Activated CD8-positive, alpha-beta memory T cell treated with anti-CD3 and anti-CD28 coated beads, Interleukin-2, amount 10 ng/mL, durations not matched to agents 7 days and 5 days (primary cell): ENCODE measurements at regions not wholly inside any gene's neighbourhood (a gene's known extent, or its start where the extent isn't known, plus 50 kb on each side); places are given as distances from the start of the nearest gene placed in this dataset.

Experiments used
- ATAC-seq: fragments of 150-1000 bp; cut with Tn5 transposase; one replicate; pipeline ENCODE4 v1.10.0; 2021; ENCODE audit warnings: moderate library complexity
- CTCF ChIA-PET: fragments of 350-600 bp; sonication (Branson Sonifier 250); formaldehyde crosslinking; loops from one replicate; lab custom pipeline; 2021; ENCODE audit warnings: antibody characterized with exemption; lab: Charles Lee
- DNase-seq: peaks from one replicate; pipeline ENCODE4 v3.0.0-alpha.2; 2020
- H3K27ac Mint-ChIP-seq: one replicate; pipeline ENCODE4 v1.8.0; 2021; ENCODE audit warnings: mild to moderate bottlenecking, mixed read lengths
- H3K27me3 Mint-ChIP-seq: one replicate; pipeline ENCODE4 v1.8.0; 2021; ENCODE audit warnings: mixed read lengths
- H3K36me3 Mint-ChIP-seq: one replicate; pipeline ENCODE4 v1.8.0; 2021; ENCODE audit warnings: mild to moderate bottlenecking, mixed read lengths
- H3K4me1 Mint-ChIP-seq: one replicate; pipeline ENCODE4 v1.8.0; 2021; ENCODE audit warnings: mixed read lengths
- H3K4me3 Mint-ChIP-seq: one replicate; pipeline ENCODE4 v1.8.0; 2021; ENCODE audit warnings: mild to moderate bottlenecking, moderate library complexity, mixed read lengths
- H3K9me3 Mint-ChIP-seq: one replicate; pipeline ENCODE4 v1.8.0; 2022; ENCODE audit warnings: low read depth, mixed read lengths

DNA sequence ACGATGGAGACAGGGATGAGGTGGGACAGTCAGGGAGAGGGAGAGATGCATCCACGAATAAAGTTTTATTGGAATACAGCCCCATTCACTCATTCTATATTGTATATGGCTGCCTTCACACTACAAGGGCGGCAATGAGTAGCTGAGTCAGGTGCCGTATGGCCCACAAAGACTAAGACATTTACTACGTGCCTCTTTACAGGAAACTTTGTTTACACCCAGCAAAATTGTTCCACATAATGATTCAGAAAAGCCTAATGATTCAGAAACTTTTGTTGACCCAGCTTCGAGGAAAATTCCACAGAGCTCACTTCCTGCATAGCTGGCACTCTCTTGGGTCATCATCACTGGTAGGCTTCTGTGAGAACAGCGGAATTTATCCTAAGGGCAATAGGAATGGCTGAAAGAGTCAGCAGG, 87.3 kb upstream of the PEG3 start:
- Mint-ChIP-seq H3K9me3 (peaks cover 34% of the 10 kb centered on the region), H3K27ac (no peak overlapping the region)

DNA sequence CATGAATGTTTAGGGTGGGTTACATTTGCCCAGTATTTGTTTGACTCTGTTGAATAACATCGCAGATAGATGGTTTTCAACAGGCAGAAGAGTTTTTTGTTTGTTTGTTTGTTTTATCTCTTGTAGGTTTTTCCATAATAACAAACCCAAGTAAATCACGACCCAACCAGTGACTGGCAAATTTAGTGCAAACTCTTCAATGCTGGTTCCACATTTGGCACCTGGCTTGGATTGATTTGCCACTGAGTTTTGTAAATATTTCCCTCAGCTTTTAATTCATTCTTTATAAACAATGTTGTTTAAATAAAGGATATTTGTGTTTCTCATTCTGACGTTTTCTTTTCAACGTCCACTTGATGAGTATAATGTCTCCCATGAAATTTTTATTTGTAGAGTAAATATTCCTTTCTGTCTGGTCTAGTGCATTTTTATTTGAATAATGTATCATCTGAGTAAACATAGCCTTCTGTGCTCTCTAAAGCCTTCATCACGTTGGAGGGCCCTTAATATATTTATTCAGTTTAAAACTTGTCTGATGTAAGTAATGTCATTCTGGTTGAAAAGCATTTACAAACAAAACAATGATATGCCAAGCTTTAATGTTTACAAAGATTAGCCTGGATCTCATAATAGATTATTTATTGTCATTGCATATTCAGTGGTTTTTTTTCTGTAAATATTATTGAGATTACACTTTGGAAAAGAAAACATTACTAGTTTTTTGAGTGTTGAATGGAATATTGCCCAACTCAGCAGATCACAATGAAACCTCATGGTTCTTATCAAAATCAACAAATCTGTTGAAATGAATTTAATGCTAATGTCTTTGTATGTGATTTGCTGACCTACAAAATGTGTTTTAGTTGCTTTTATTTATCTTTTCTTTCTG, 90.4 kb upstream of the PEG3 start:
- no peak for DNase-seq
- no peak for ATAC-seq
- Mint-ChIP-seq H3K27ac (no peak overlapping the region), H3K27me3 (no peaks in the 10 kb centered on the region), H3K9me3 (peaks cover 30% of the 10 kb centered on the region), H3K4me1 (no peaks in the 10 kb centered on the region), H3K36me3 (peaks cover 3% of the 10 kb centered on the region), H3K4me3 (no peak overlapping the region)
- CTCF ChIA-PET = no interaction called here

More for the DNA sequence above, 87.3 kb upstream of the PEG3 start:
- Mint-ChIP-seq H3K36me3 (peaks cover 3% of the 10 kb centered on the region), H3K4me1 (no peaks in the 10 kb centered on the region), H3K27me3 (no peaks in the 10 kb centered on the region), H3K4me3 (no peak overlapping the region)
- DNase-seq = no peak
- no peak for ATAC-seq
- CTCF ChIA-PET = no interaction called here

- no peaks in the 10 kb centered on the region for H3K4me1 Mint-ChIP-seq
- peaks cover 31% of the 10 kb centered on the region for H3K9me3 Mint-ChIP-seq
- CTCF ChIA-PET = no interaction called here
- H3K27me3 Mint-ChIP-seq = no peaks in the 10 kb centered on the region
- H3K4me3 Mint-ChIP-seq = no peak overlapping the region
- no peak overlapping the region for H3K27ac Mint-ChIP-seq
- ATAC-seq = no peak
- DNase-seq = no peak
- peaks cover 2% of the 10 kb centered on the region for H3K36me3 Mint-ChIP-seq
These were observed 92.6 kb upstream of the PEG3 start for GRCh38 chr19:56933014-56933705.

DNA sequence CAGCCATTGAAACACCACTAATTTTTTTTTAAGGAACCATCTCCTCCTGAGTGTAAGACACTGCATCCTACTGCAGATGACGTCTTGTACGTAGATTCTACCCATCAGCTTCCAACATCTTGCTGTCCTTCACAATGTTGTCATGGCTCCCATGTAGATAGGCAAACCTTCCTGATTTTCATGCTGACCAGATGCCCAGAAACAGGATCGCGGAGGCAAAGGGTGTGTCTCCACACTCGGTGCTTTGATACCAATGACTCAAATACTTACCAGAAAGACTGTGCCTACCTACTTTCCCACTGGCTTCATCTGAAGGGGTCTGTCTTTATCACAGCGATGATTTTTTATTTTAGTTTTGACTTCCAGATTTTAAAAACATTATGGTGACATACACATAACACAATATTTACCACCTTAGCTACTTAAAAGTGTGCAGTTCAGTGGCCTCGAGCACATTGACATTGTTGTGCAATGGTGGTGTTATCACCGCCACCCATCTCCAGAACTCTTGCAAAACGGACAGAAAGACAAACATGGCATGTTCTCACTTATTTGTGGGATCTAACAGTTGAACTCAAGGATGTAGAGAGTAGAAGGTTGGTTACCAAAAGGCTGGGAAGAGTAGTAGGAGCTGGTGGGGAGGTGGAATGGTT, 94.0 kb upstream of the PEG3 start:
- H3K27ac Mint-ChIP-seq = no peak overlapping the region
- peaks cover 1% of the 10 kb centered on the region for H3K36me3 Mint-ChIP-seq
- CTCF ChIA-PET = no interaction called here
- no peak overlapping the region for H3K4me3 Mint-ChIP-seq
- DNase-seq = no peak
- no peak for ATAC-seq
- H3K27me3 Mint-ChIP-seq = no peaks in the 10 kb centered on the region
- peaks cover 32% of the 10 kb centered on the region for H3K9me3 Mint-ChIP-seq
- no peaks in the 10 kb centered on the region for H3K4me1 Mint-ChIP-seq

DNA sequence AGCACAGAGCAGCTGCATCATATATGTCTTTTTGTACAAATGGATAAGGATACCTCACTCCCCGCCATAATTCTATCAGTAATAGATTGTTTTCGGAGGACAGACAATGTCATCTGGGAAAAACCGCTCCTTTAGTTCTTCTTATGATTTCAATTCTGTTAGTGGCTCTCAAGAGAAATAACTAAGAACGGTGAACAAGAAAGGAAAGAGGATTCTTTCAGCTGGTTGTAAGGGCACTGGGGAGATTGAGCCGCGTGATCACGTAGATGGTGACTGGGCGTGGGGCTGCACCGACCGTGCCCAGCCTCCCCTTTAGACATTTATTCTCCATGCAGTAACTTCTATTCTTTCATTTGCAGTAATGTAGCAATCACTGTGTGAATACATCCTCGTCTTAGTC, 99.4 kb upstream of the PEG3 start:
- DNase-seq (no peak), ATAC-seq (no peak)
- Mint-ChIP-seq H3K9me3 (peaks cover 26% of the 10 kb centered on the region), H3K36me3 (no peaks in the 10 kb centered on the region), H3K27ac (no peak overlapping the region), H3K4me1 (no peaks in the 10 kb centered on the region), H3K27me3 (no peaks in the 10 kb centered on the region), H3K4me3 (no peak overlapping the region)
- CTCF ChIA-PET = no interaction called here

DNA sequence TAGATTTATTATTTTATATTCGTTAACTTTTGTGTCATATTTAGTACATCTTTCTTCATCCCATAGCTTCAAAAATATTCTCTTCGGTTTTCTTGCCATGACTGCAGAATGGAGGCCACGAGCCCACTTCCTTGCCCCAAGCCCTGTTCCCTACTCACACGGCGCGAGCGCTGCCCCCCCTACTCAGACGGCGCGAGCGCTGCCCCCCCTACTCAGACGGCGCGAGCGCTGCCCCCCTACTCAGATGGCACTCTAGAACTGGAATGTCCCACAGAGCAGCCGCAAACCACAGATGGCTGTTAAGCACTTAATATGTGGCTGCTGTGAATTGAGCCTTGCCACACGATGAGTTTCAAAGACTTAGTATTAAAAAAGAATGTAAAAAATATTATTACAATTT, 102.2 kb upstream of the PEG3 start:
- Mint-ChIP-seq H3K36me3 (no peaks in the 10 kb centered on the region), H3K4me1 (no peaks in the 10 kb centered on the region), H3K4me3 (no peak overlapping the region), H3K27me3 (no peaks in the 10 kb centered on the region), H3K27ac (no peak overlapping the region), H3K9me3 (peaks cover 27% of the 10 kb centered on the region)
- DNase-seq = no peak
- CTCF ChIA-PET = no interaction called here
- no peak for ATAC-seq

DNA sequence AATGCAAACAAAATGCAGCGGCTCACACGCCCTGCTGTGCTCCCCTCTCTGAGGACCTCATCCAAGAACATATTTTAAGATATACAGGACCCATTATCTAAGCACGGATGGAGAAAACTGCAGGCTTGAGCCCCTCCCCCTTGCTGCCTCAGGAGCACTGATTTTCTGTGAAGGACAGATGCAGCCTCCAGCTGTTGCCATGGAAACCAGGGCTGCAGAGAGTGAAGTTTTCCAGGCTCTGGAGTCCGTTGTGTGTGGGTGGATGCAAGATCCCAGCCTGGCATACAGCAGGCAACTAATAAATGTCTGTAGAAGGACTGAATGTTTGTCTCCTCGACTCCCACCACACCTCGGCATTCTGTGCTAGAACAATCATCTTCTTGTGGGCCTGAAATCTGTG, 105.6 kb upstream of the PEG3 start:
- Mint-ChIP-seq H3K4me3 (no peak overlapping the region), H3K4me1 (no peaks in the 10 kb centered on the region), H3K27me3 (no peaks in the 10 kb centered on the region), H3K9me3 (peaks cover 25% of the 10 kb centered on the region), H3K27ac (no peak overlapping the region), H3K36me3 (no peaks in the 10 kb centered on the region)
- CTCF ChIA-PET = no interaction called here
- ATAC-seq (no peak), DNase-seq (no peak)

GRCh38 chr19:56947206-56947605, 106.7 kb upstream of the PEG3 start:
- no peaks in the 10 kb centered on the region for H3K4me1 Mint-ChIP-seq
- CTCF ChIA-PET = no interaction called here
- H3K9me3 Mint-ChIP-seq = peaks cover 24% of the 10 kb centered on the region
- no peaks in the 10 kb centered on the region for H3K36me3 Mint-ChIP-seq
- ATAC-seq (no peak), DNase-seq (no peak)
- H3K27ac Mint-ChIP-seq = no peak overlapping the region
- no peak overlapping the region for H3K4me3 Mint-ChIP-seq
- H3K27me3 Mint-ChIP-seq = no peaks in the 10 kb centered on the region

DNA sequence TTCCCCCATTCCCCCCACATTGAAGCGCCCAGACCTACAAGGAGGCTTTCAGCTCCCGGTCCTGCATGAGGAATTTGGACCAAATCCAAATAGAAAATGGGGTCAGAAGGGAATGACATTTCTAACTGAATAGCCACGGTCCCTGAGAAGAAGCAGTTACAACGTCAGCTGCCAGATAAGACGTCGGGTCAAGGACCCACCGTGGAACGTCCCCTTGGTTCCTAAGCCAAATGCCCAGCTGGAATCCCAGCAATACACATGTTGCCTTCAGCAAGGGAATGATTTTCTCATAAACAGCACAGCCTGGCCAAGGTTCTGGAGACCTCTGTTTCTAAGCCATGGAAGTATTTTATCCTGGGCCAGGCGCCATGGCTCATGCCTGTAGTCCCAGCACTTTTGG, 109.1 kb upstream of the PEG3 start:
- CTCF ChIA-PET = no interaction called here
- Mint-ChIP-seq H3K4me3 (no peak overlapping the region), H3K4me1 (no peaks in the 10 kb centered on the region), H3K9me3 (peaks cover 32% of the 10 kb centered on the region), H3K36me3 (no peaks in the 10 kb centered on the region), H3K27me3 (no peaks in the 10 kb centered on the region), H3K27ac (no peak overlapping the region)
- DNase-seq (no peak), ATAC-seq (no peak)

- Mint-ChIP-seq H3K36me3 (no peaks in the 10 kb centered on the region), H3K27ac (no peak overlapping the region), H3K4me3 (no peak overlapping the region), H3K27me3 (no peaks in the 10 kb centered on the region), H3K9me3 (peaks cover 33% of the 10 kb centered on the region), H3K4me1 (no peaks in the 10 kb centered on the region)
- DNase-seq (no peak), ATAC-seq (no peak)
- CTCF ChIA-PET = no interaction called here
These were observed 111.1 kb upstream of the PEG3 start for GRCh38 chr19:56951672-56952071.

GRCh38 chr19:56953470-56953869, 112.9 kb upstream of the PEG3 start:
- no peak overlapping the region for H3K4me3 Mint-ChIP-seq
- no peaks in the 10 kb centered on the region for H3K4me1 Mint-ChIP-seq
- CTCF ChIA-PET = no interaction called here
- peaks cover 32% of the 10 kb centered on the region for H3K9me3 Mint-ChIP-seq
- H3K27ac Mint-ChIP-seq = no peak overlapping the region
- H3K27me3 Mint-ChIP-seq = no peaks in the 10 kb centered on the region
- DNase-seq = no peak
- no peak for ATAC-seq
- H3K36me3 Mint-ChIP-seq = no peaks in the 10 kb centered on the region

DNA sequence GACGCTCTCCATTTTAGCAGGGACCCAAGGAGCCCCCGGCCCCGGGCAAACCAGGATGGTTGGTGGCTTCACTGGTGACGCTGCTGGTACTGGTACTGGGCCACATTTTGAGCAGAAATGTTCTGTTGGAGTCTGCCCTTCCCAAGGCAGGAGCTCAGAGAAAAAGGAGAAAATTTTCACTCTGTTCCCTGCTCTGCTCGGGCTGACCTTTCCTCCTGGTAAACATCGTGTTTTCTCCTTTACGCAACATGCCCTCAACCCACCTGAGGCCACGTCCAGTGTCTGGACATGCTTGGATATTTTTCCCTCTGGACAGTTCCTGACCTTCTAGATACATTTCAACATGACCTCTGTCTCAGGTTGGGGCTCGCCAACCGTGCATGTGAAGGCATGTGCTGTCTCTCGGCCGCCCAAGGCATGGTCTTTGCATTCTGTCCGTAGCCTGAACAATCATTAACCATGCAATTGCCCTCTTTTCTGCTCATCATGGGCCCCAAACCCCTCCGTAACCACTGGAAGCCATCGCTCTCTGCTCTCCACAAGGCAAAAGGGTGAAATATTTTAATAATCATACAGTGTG, 115.2 kb upstream of the PEG3 start:
- no peak for ATAC-seq
- H3K36me3 Mint-ChIP-seq = no peaks in the 10 kb centered on the region
- CTCF ChIA-PET = no interaction called here
- no peak for DNase-seq
- no peaks in the 10 kb centered on the region for H3K4me1 Mint-ChIP-seq
- no peak overlapping the region for H3K27ac Mint-ChIP-seq
- H3K9me3 Mint-ChIP-seq = peaks cover 35% of the 10 kb centered on the region
- H3K27me3 Mint-ChIP-seq = no peaks in the 10 kb centered on the region
- no peak overlapping the region for H3K4me3 Mint-ChIP-seq

DNA sequence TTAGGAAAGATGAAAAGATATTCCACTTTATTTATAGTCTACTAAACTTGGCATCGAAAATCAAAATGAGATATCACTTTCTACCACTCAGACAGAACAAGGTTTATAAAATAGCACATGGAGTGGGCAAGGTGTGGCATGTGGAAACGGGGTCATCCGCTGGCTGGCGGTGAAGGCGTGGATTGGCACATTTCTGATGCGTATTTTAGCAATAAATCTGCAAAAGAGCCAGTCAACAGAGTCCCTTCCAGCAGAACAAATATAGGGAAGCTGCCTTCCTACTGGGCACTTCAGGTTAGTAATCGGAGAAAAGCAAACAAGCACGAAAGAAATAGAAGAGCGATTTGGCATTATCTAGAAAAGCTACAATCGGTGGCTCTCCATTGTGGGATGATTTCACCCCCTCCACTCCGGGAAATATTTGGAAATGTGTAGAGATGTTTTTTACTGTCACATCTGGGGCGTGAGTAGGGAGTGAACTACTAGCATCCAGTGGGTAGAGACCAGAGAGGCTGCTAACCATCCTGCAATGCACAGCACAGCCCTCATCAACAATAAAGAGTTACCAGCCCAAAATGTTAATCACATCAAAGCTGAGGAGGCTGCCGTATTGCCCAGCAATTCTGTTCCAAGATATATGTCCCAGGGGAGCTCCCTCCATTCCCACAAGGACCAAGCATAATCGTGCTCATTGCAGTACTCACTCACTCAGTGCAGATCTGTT, 116.1 kb upstream of the PEG3 start:
- Mint-ChIP-seq H3K4me3 (no peak overlapping the region), H3K4me1 (no peaks in the 10 kb centered on the region), H3K36me3 (no peaks in the 10 kb centered on the region), H3K27ac (no peak overlapping the region), H3K9me3 (peaks cover 31% of the 10 kb centered on the region), H3K27me3 (no peaks in the 10 kb centered on the region)
- no peak for ATAC-seq
- CTCF ChIA-PET = no interaction called here
- no peak for DNase-seq
